Fibroblast of villous mesenchyme (primary cell): ENCODE measurements at regions not wholly inside any gene's neighbourhood (a gene's known extent, or its start where the extent isn't known, plus 50 kb on each side); places are given as distances from the start of the nearest gene placed in this dataset.

Experiments used
- DNase-seq: peaks from one replicate; pipeline ENCODE4 v3.0.0-alpha.2; 2010; ENCODE audit warnings: low read depth
- H3K4me3 ChIP-seq: 2 replicates; pipeline ENCODE4 v1.5.1; 2011; ENCODE audit warnings: low read depth, mild to moderate bottlenecking, low read length
- CTCF ChIP-seq: IDR thresholded peaks from 2 replicates; pipeline ENCODE4 v1.5.1; 2012; ENCODE audit warnings: low read depth, mild to moderate bottlenecking, low read length; ENCODE audit not compliant: insufficient read depth

GRCh38 chr15:25178835-25179672 lies 224.3 kb downstream of the SNRPN start:
- no peak for TF ChIP-seq CTCF
- no peak for DNase-seq

GRCh38 chr15:25179673-25180511 lies 225.1 kb downstream of the SNRPN start:
- H3K4me3 ChIP-seq, result no peak overlapping the region
- no peak for DNase-seq
- TF ChIP-seq CTCF, result no peak

More at GRCh38 chr15:25178835-25179672, 224.3 kb downstream of the SNRPN start:
- H3K4me3 ChIP-seq, result no peak overlapping the region

GRCh38 chr15:25180606-25181292 lies 226.0 kb downstream of the SNRPN start:
- no peak for DNase-seq
- TF ChIP-seq CTCF, result no peak
- no peak overlapping the region for H3K4me3 ChIP-seq

GRCh38 chr15:25181293-25182097 lies 226.7 kb downstream of the SNRPN start:
- DNase-seq, result no peak
- no peak overlapping the region for H3K4me3 ChIP-seq

GRCh38 chr15:25182098-25182478 lies 227.3 kb downstream of the SNRPN start:
- no peak for DNase-seq
- no peak overlapping the region for H3K4me3 ChIP-seq
- TF ChIP-seq CTCF, result no peak

More at GRCh38 chr15:25181293-25182097, 226.7 kb downstream of the SNRPN start:
- TF ChIP-seq CTCF, result no peak
